Kidney (tissue), 13 donors: ENCODE measurements at regions not wholly inside any gene's neighbourhood (a gene's known extent, or its start where the extent isn't known, plus 50 kb on each side); places are given as distances from the start of the nearest gene placed in this dataset.

Experiments
- DNase-seq, 5 donors: peaks; one replicate each; pipeline ENCODE4 v3.0.0-alpha.2; 2013 to 2020
- FAIRE-seq: peaks from 2 replicates; lab custom pipeline; 2012; peaks lifted over from hg19 to GRCh38; lab: Jason Lieb, UNC
- H3K27ac ChIP-seq, 2 donors: one replicate each; pipeline ENCODE4 v1.7.0; 2013; ENCODE audit warnings: low read depth in 2 of 2, low read length in 2 of 2, inconsistent platforms in 1 of 2
- H3K27me3 ChIP-seq: one replicate; pipeline ENCODE4 v1.7.1; 2013; ENCODE audit warnings: low read length, inconsistent platforms; ENCODE audit not compliant: control insufficient read depth, insufficient read depth
- H3K36me3 ChIP-seq, 3 donors: one replicate each; pipeline versions ENCODE4 v1.7.0 to v1.7.1; 2013; ENCODE audit warnings: low read length in 3 of 3, control low read depth in 1 of 3, inconsistent platforms in 1 of 3; ENCODE audit not compliant: insufficient read depth in 3 of 3, control insufficient read depth in 2 of 3
- H3K4me1 ChIP-seq, 3 donors: one replicate each; pipeline versions ENCODE4 v1.7.0 to v1.7.1; 2013; ENCODE audit warnings: low read length in 3 of 3, inconsistent platforms in 1 of 3, low read depth in 1 of 3; ENCODE audit not compliant: control insufficient read depth in 2 of 3, insufficient read depth in 2 of 3
- H3K4me3 ChIP-seq, 3 donors: one replicate each; pipeline versions ENCODE4 v1.7.0 to v1.8.1; 2013; ENCODE audit warnings: low read length in 3 of 3, control low read depth in 1 of 3, inconsistent platforms in 1 of 3
- H3K9ac ChIP-seq, 3 donors: one replicate each; pipeline versions ENCODE4 v1.7.0 to v1.7.1; 2013; ENCODE audit warnings: low read length in 3 of 3, control low read depth in 1 of 3, inconsistent platforms in 1 of 3
- H3K9me3 ChIP-seq, 3 donors: one replicate each; pipeline versions ENCODE4 v1.7.0 to v1.7.1; 2013; ENCODE audit warnings: low read length in 3 of 3, control low read depth in 1 of 3, inconsistent platforms in 1 of 3; ENCODE audit not compliant: control insufficient read depth in 2 of 3, insufficient read depth in 1 of 3
- CTCF ChIP-seq: IDR thresholded peaks from 3 replicates; pipeline ENCODE4 v1.5.1; 2012; ENCODE audit warnings: mild to moderate bottlenecking, moderate library complexity, borderline replicate concordance; ENCODE audit not compliant: insufficient read depth; ENCODE audit errors: extremely low read depth
- intact Hi-C: fragments of 100-400 bp; cut with DNase I; formaldehyde crosslinking; loops from one replicate; pipeline ENCODE4 v1.11.1; 2022
- donor health status: control.
- donor health status: control.
- donor health status: control.
- donor health status: control.
- donor health status: control.
- donor health status: DM: yes; HTN: yes; CAD: no.
- donor health status: Normal renal cell carcinoma (clear cell type).

- FAIRE-seq (no peak), DNase-seq (no peak)
- Histone ChIP-seq H3K36me3 (no peaks in the 10 kb centered on the region), H3K27me3 (no peaks in the 10 kb centered on the region), H3K9me3 (no peaks in the 10 kb centered on the region), H3K9ac (no peak overlapping the region), H3K27ac (no peak overlapping the region), H3K4me3 (no peak overlapping the region), H3K4me1 (no peaks in the 10 kb centered on the region)
- TF ChIP-seq CTCF, result no peak
- intact Hi-C loops, result no loop called here
Observed at GRCh38 chr7:42359946-42360345, 122.9 kb upstream of the GLI3 start.

GRCh38 chr7:42351316-42351935, 114.4 kb upstream of the GLI3 start:
- no peak for FAIRE-seq

DNA sequence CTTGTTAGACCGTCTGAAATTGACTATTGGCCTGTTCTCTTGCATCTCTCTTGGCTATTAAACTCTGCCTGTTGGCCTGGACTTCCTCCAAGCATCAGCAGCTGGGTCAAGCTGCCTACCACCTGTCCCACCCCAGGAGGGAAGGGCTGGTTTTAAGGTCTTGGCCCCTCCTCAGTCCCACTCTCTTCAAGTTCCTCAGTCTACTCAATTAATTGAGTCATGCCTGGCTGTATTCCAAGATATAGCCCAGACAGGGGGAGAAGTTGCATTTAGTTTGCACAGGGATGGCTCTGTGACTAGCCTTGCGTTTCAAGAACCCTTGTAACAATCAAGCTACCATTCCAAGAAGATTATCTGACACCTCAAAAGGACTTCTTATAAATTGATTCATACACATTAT, 113.8 kb upstream of the GLI3 start:
- FAIRE-seq (no peak), DNase-seq (no peak)
- Histone ChIP-seq H3K4me1 (no peaks in the 10 kb centered on the region), H3K27me3 (no peaks in the 10 kb centered on the region), H3K27ac (no peak overlapping the region), H3K9me3 (no peaks in the 10 kb centered on the region), H3K36me3 (no peaks in the 10 kb centered on the region), H3K4me3 (no peak overlapping the region), H3K9ac (no peak overlapping the region)
- intact Hi-C loops, result no loop called here
- TF ChIP-seq CTCF, result no peak

More at GRCh38 chr7:42351316-42351935, 114.4 kb upstream of the GLI3 start:
- DNase-seq, result no peak
- Histone ChIP-seq H3K27me3 (no peaks in the 10 kb centered on the region), H3K9ac (no peak overlapping the region), H3K27ac (no peak overlapping the region), H3K36me3 (no peaks in the 10 kb centered on the region), H3K4me1 (no peaks in the 10 kb centered on the region), H3K9me3 (no peaks in the 10 kb centered on the region), H3K4me3 (no peak overlapping the region)
- intact Hi-C loops, result no loop called here
- no peak for TF ChIP-seq CTCF

GRCh38 chr7:42348631-42349030, 111.6 kb upstream of the GLI3 start:
- no peaks in the 10 kb centered on the region for H3K36me3 ChIP-seq
- no peak for DNase-seq
- intact Hi-C loops, result no loop called here
- no peaks in the 10 kb centered on the region for H3K4me1 ChIP-seq
- H3K27ac ChIP-seq, result no peak overlapping the region
- FAIRE-seq, result no peak
- no peaks in the 10 kb centered on the region for H3K27me3 ChIP-seq
- no peak overlapping the region for H3K4me3 ChIP-seq
- TF ChIP-seq CTCF, result no peak
- no peak overlapping the region for H3K9ac ChIP-seq
- no peaks in the 10 kb centered on the region for H3K9me3 ChIP-seq
